ENCODE measurements at regions not wholly inside any gene's neighbourhood (a gene's known extent, or its start where the extent isn't known, plus 50 kb on each side); places are given as distances from the start of the nearest gene placed in this dataset.

GRCh38 chr12:3976351-3976938 lies 103.2 kb upstream of the PARP11 start:
- TF ChIP-seq, protein P1, sequence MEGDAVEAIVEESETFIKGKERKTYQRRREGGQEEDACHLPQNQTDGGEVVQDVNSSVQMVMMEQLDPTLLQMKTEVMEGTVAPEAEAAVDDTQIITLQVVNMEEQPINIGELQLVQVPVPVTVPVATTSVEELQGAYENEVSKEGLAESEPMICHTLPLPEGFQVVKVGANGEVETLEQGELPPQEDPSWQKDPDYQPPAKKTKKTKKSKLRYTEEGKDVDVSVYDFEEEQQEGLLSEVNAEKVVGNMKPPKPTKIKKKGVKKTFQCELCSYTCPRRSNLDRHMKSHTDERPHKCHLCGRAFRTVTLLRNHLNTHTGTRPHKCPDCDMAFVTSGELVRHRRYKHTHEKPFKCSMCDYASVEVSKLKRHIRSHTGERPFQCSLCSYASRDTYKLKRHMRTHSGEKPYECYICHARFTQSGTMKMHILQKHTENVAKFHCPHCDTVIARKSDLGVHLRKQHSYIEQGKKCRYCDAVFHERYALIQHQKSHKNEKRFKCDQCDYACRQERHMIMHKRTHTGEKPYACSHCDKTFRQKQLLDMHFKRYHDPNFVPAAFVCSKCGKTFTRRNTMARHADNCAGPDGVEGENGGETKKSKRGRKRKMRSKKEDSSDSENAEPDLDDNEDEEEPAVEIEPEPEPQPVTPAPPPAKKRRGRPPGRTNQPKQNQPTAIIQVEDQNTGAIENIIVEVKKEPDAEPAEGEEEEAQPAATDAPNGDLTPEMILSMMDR (IDR thresholded peaks at IDR 0.05; ENCODE audit: control insufficient read depth, insufficient read depth, low read depth, low read length, missing control alignments): no peak
- DNase-seq (ENCODE audit: low read depth): no peak
- H3K4me3 ChIP-seq (ENCODE audit: control insufficient read depth, low read depth, low read length): no peak overlapping the region

DNA sequence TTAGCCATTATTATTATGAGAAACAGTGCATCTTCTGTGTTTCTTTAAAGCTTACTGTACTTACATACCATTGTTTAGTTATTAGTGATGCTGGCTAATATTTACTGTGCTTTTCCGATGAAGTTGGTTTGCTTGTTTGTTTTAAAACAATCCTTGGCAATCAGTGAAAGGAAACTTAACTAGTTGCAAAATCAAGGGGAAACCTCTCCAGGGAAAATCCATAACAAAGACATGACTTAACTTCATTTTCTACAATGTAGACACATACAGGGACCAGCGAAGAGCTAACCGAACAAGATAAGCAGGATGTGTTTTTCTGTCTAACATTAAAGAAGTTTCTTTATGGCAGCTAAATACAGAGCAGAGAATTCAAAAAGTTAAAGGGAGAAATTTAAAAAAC lies 102.5 kb upstream of the PARP11 start:
- TF ChIP-seq, protein P1 (IDR thresholded peaks at IDR 0.05; ENCODE audit: control insufficient read depth, insufficient read depth, low read depth, low read length, missing control alignments): no peak
- H3K4me3 ChIP-seq (ENCODE audit: control insufficient read depth, low read depth, low read length): no peak overlapping the region
- DNase-seq (ENCODE audit: low read depth): no peak

- DNase-seq (ENCODE audit: low read depth): no peak
- TF ChIP-seq, protein P1 (IDR thresholded peaks at IDR 0.05; ENCODE audit: control insufficient read depth, insufficient read depth, low read depth, low read length, missing control alignments): no peak
- no peak overlapping the region for H3K4me3 ChIP-seq (ENCODE audit: control insufficient read depth, low read depth, low read length)
Measured at GRCh38 chr12:3974883-3975282, 101.7 kb upstream of the PARP11 start.

- no peak for DNase-seq (ENCODE audit: low read depth)
- TF ChIP-seq, protein P1 (IDR thresholded peaks at IDR 0.05; ENCODE audit: control insufficient read depth, insufficient read depth, low read depth, low read length, missing control alignments): no peak
Measured at GRCh38 chr12:3973973-3974644, 100.9 kb upstream of the PARP11 start.

DNA sequence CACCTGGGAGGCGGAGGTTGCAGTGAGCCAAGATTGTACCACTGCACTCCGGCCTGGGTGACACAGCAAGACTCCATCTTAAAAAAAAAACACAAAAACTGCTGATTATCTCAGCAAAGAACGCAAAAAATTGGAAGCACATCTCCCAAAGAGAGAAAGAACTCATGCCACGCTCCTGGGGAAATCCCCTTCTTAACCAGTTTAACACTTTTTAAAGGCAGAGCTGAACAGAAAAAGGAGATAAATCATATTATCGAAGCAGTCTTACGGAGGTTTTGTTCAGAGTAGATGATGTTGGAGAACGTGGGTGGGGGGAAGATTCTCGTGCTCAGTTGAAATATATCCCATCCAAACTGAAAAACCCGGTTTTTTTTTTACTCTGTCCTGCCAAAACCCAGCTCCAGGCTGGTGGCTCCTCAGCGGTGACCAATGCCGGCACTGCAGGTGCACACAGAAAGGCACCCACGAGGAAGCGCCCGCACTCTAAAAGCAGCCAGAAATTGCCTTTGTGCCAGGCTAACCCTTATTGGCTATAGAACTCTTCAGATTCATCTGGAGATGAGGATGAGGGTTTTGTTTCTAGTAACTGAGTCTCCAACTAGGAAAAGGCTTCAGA lies 100.2 kb upstream of the PARP11 start:
- no peak overlapping the region for H3K4me3 ChIP-seq (ENCODE audit: control insufficient read depth, low read depth, low read length)
- no peak for DNase-seq (ENCODE audit: low read depth)
- TF ChIP-seq, protein P1 (IDR thresholded peaks at IDR 0.05; ENCODE audit: control insufficient read depth, insufficient read depth, low read depth, low read length, missing control alignments): no peak

More at GRCh38 chr12:3973973-3974644, 100.9 kb upstream of the PARP11 start:
- no peak overlapping the region for H3K4me3 ChIP-seq (ENCODE audit: control insufficient read depth, low read depth, low read length)

DNA sequence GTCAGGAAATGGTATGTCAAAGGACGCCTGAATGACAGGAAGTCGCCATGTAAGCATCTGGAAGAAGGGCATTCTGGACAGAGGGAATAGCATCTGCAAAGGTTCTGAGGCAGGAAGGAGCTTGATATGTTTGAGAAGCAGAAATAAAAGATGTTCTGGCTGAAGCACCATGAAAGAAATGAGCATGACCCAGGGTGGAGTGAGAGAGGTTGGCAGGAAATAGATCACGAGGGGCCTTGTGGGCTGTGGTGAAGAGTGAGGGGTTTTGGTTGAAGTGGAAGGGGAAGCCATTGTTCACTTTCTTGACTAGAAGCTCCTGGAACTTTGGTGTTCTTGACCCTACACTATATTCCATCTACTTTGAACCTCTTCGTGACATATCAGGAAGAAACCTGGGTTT lies 99.4 kb upstream of the PARP11 start:
- DNase-seq (ENCODE audit: low read depth): no peak
- no peak overlapping the region for H3K4me3 ChIP-seq (ENCODE audit: control insufficient read depth, low read depth, low read length)
- TF ChIP-seq, protein P1 (IDR thresholded peaks at IDR 0.05; ENCODE audit: control insufficient read depth, insufficient read depth, low read depth, low read length, missing control alignments): no peak
